ENCODE measurements at regions not wholly inside any gene's neighbourhood (a gene's known extent, or its start where the extent isn't known, plus 50 kb on each side); places are given as distances from the start of the nearest gene placed in this dataset.

DNA sequence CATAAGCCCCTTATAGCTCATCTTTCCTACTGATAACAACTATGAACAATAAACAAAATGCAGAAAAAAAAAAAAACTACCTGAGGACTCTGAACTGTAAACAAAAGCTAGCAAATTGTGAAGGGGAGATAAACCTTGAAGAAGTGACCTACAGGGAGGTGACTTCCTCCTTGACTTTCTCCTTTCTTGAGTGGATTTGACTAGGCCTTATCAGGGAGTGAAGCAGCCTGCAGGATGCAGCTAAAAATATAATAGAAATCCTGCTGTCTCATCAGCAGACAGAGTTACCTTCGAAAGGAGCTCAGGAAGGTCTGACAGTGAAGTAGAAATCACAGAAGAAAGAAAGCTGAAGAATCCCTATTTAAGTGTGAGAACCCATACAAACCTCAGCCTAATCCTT is 322.0 kb upstream of the HTR1E start:
- H3K27ac ChIP-seq (ENCODE audit: insufficient read length, low read depth, low read length): no peak overlapping the region
- H3K9me3 ChIP-seq (ENCODE audit: control insufficient read depth, low read depth, low read length): no peaks in the 10 kb centered on the region
- H3K36me3 Mint-ChIP-seq (ENCODE audit: insufficient read depth in 1 of 3, low read depth in 3 of 3): peaks cover 2 to 3% (median 2%) of the 10 kb centered on the region in 3 experiments; a peak in 3 of 7 replicates
- DNase-seq: no peak
- no peak overlapping the region for H2BK15ac ChIP-seq (ENCODE audit: low read depth, low read length)
- H2AFZ ChIP-seq (ENCODE audit: low read length): no peak overlapping the region
- H3K56ac ChIP-seq (ENCODE audit: insufficient read length, low read depth, low read length): no peak overlapping the region
- no peak overlapping the region for H3T11ph ChIP-seq (ENCODE audit: low read length)
- H3K79me2 ChIP-seq (ENCODE audit: insufficient read depth, low read length): no peaks in the 10 kb centered on the region
- TF ChIP-seq, protein P1, sequence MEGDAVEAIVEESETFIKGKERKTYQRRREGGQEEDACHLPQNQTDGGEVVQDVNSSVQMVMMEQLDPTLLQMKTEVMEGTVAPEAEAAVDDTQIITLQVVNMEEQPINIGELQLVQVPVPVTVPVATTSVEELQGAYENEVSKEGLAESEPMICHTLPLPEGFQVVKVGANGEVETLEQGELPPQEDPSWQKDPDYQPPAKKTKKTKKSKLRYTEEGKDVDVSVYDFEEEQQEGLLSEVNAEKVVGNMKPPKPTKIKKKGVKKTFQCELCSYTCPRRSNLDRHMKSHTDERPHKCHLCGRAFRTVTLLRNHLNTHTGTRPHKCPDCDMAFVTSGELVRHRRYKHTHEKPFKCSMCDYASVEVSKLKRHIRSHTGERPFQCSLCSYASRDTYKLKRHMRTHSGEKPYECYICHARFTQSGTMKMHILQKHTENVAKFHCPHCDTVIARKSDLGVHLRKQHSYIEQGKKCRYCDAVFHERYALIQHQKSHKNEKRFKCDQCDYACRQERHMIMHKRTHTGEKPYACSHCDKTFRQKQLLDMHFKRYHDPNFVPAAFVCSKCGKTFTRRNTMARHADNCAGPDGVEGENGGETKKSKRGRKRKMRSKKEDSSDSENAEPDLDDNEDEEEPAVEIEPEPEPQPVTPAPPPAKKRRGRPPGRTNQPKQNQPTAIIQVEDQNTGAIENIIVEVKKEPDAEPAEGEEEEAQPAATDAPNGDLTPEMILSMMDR (conservative IDR thresholded peaks at IDR 0.05): no peak
- H4K20me1 ChIP-seq (ENCODE audit: control insufficient read depth, insufficient read depth, insufficient read length): no peaks in the 10 kb centered on the region
- H3K4me1 Mint-ChIP-seq: peaks cover 6% of the 10 kb centered on the region in 2 experiments; a peak in 2 of 4 replicates
- H2BK20ac ChIP-seq (ENCODE audit: low read depth, low read length, poor library complexity, severe bottlenecking): no peak overlapping the region
- no peak overlapping the region for H2BK120ac ChIP-seq (ENCODE audit: low read depth, low read length, poor library complexity, severe bottlenecking)
- H4K8ac ChIP-seq (replicated peaks; ENCODE audit: insufficient read length, low read depth, low read length): no peak overlapping the region
- no peaks in the 10 kb centered on the region for H3K79me1 ChIP-seq (ENCODE audit: insufficient read depth, low read depth, low read length, poor library complexity, severe bottlenecking)
- WGBS (ENCODE audit: extremely low coverage, insufficient read length, low lambda C conversion rate): no CpG with 5 or more reads among the region's 1 CpG
- no peak overlapping the region for H2AK5ac ChIP-seq (ENCODE audit: insufficient read length, low read length)
- no peak overlapping the region for H4K91ac ChIP-seq (ENCODE audit: insufficient read length, low read depth, low read length)
- H2BK5ac ChIP-seq (ENCODE audit: insufficient read length, low read length): no peak overlapping the region
- no peaks in the 10 kb centered on the region for H3K27me3 Mint-ChIP-seq (ENCODE audit: low read depth)
- no peak overlapping the region for H3K9ac ChIP-seq (ENCODE audit: extremely low read depth, insufficient read length, low read length)
- no peak overlapping the region for H3K4ac ChIP-seq (ENCODE audit: low read depth, low read length)
- H2BK12ac ChIP-seq (ENCODE audit: insufficient read length, low read depth, low read length): no peak overlapping the region
- H3K4me2 ChIP-seq (ENCODE audit: insufficient read depth, insufficient read length, low read length): no peak overlapping the region
- H3K23me2 ChIP-seq (ENCODE audit: insufficient read length, low read depth, low read length, poor library complexity, severe bottlenecking): no peaks in the 10 kb centered on the region
- no peaks in the 10 kb centered on the region for H3K4me1 ChIP-seq (ENCODE audit: insufficient read depth, low read length)
- H3K18ac ChIP-seq (ENCODE audit: insufficient read length, low read depth, low read length): no peak overlapping the region
- no peak overlapping the region for H3K23ac ChIP-seq (ENCODE audit: insufficient read length, low read depth, low read length)
- H3K27me3 ChIP-seq (ENCODE audit: insufficient read depth, low read length): no peaks in the 10 kb centered on the region
- no peak overlapping the region for H3K14ac ChIP-seq (ENCODE audit: insufficient read depth, low read length)
- H3K27ac Mint-ChIP-seq: peak overlapping the region in 2 of 3 experiments; percentile 53 to 73; a peak in 3 of 7 replicates
- no peak overlapping the region for H4K5ac ChIP-seq (ENCODE audit: insufficient read length, low read depth, low read length)
- H3K9me3 Mint-ChIP-seq: peaks cover 2 to 3% of the 10 kb centered on the region in 2 experiments
- no peak overlapping the region for H3K4me3 Mint-ChIP-seq
